GM18951 (cell line): ENCODE measurements at regions not wholly inside any gene's neighbourhood (a gene's known extent, or its start where the extent isn't known, plus 50 kb on each side); places are given as distances from the start of the nearest gene placed in this dataset.

Experiments used
- POLR2A ChIP-seq: IDR thresholded peaks from 4 replicates; pipeline ENCODE4 v1.6.1; 2011; ENCODE audit warnings: mild to moderate bottlenecking; ENCODE audit not compliant: insufficient read length, insufficient read depth; ENCODE audit errors: extremely low read depth
- in situ Hi-C: fragments of 300-500 bp; cut with MboI; formaldehyde crosslinking; loops from one replicate; pipeline ENCODE4 v1.12.0; 2022; ENCODE audit warnings: low sequenced_read_pairs, mixed read lengths, inconsistent platforms; ENCODE audit not compliant: unreplicated experiment

GRCh38 chr1:166470441-166470840 lies 303.6 kb upstream of the FAM78B start:
- in situ Hi-C loops = no loop called here
- TF ChIP-seq POLR2A = no peak

- TF ChIP-seq POLR2A = no peak
- in situ Hi-C loops = no loop called here
Observed at GRCh38 chr1:166471359-166471758, 304.6 kb upstream of the FAM78B start.

DNA sequence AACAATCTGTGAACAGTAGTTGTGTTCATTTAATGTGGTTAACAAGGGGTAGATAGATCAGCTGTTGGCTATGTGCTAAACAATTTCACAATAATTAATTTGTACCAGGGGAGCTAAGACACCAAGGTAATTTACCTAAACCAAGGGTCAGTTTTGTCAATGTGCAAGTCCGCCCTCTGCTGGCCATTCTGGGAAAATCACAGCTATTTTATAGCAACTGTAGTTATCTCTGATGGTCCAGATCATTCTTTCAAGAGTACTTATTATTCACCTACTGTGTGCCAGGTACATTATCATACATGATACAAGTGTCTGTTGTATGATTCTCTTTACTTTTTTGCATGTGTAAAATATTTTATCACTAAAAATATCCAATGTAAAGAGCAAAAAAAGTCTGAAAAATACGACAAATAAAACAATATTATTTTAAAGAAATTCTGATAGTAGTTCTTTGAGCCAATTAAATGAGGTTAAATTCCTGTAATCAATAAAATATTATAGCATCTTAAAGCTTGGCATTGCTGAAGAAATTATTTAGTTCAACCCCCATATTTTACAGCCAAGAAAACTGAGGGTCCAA lies 312.3 kb upstream of the FAM78B start:
- TF ChIP-seq POLR2A = no peak
- in situ Hi-C loops = loop anchor here (25.0 kb wide), 1 partner anchor 542 kb away; no protein-coding TSS in a partner anchor

- in situ Hi-C loops = loop anchor here (25.0 kb wide), 1 partner anchor 547 kb away; no protein-coding TSS in a partner anchor
- TF ChIP-seq POLR2A = no peak
Observed at GRCh38 chr1:166484471-166484870, 317.7 kb upstream of the FAM78B start.

GRCh38 chr1:166484871-166485270 lies 318.1 kb upstream of the FAM78B start:
- in situ Hi-C loops = loop anchor here (25.0 kb wide), 1 partner anchor 548 kb away; no protein-coding TSS in a partner anchor
- no peak for TF ChIP-seq POLR2A

GRCh38 chr1:166485620-166486019 lies 318.8 kb upstream of the FAM78B start:
- no peak for TF ChIP-seq POLR2A
- in situ Hi-C loops = loop anchor here (25.0 kb wide), 1 partner anchor 548 kb away; no protein-coding TSS in a partner anchor

GRCh38 chr1:166488327-166488726 lies 321.5 kb upstream of the FAM78B start:
- no peak for TF ChIP-seq POLR2A
- in situ Hi-C loops = loop anchor here (25.0 kb wide), 1 partner anchor 551 kb away; no protein-coding TSS in a partner anchor

DNA sequence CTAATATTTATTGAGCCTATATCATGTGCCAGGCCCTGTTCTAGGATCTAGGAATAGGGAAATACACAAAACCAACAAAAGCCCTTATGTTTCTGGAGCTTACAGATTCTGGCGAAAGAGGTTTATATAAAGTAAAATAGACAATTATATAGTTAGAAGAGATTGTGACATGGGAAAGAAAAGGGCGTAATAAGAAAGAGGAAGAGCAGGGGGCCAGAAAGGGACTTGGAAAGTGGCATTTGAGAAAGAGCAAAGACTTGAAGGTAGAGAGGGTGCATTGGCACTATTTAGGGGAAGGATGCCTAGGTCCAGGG lies 322.5 kb upstream of the FAM78B start:
- in situ Hi-C loops = loop anchor here (25.0 kb wide), 1 partner anchor 552 kb away; no protein-coding TSS in a partner anchor
- TF ChIP-seq POLR2A = no peak

DNA sequence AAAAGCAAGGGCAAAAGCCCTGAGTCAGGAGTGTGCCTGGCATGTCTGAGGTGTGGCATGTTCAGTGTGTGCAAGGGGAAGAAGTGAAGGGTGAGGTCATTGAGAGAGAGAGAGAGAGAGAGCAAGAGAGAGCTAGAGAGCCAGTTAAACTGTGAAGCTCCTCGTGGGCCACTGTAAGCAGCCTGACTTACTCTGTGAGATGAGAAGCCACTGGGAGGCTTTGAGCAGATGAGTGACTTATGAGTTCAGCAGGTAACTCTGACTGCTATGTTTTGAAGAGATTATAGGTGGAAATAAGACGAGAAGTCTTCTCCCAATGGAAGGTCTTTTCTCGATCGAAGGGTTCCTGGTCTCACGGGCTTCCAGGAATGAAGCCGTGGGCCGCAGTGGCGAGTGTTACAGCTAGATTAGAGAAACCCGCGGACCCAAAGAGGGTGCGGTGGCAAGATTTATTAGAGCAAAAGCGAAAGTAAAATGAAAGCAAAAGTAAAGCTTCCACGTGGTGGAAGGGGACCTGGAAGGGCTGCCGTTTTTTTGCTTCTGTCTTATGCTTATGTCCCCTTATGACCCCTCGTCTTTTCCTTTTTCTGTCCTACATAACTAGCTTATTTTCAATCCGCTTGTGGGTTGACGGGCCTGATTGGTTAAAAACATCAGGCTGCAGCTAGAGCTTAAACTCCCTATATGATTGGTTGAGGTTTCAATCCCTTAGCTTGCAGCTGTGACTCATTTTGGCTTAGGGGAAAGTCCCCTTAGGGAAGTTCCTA lies 323.1 kb upstream of the FAM78B start:
- in situ Hi-C loops = loop anchor here (25.0 kb wide), 1 partner anchor 553 kb away; no protein-coding TSS in a partner anchor
- TF ChIP-seq POLR2A = peak; percentile 44

GRCh38 chr1:166490437-166490991 lies 323.7 kb upstream of the FAM78B start:
- no peak for TF ChIP-seq POLR2A
- in situ Hi-C loops = loop anchor here (25.0 kb wide), 1 partner anchor 553 kb away; no protein-coding TSS in a partner anchor

DNA sequence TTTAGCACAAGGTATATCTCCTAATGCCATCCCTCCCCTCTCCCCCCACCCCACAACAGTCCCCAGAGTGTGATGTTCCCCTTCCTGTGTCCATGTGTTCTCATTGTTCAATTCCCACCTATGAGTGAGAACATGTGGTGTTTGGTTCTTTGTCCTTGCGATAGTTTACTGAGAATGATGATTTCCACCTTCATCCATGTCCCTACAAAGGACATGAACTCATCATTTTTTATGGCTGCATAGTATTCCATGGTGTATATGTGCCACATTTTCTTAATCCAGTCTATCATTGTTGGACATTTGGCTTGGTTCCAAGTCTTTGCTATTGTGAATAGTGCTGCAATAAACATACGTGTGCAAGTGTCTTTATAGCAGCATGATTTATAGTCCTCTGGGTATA lies 327.0 kb upstream of the FAM78B start:
- in situ Hi-C loops = loop anchor here (25.0 kb wide), 1 partner anchor 556 kb away; no protein-coding TSS in a partner anchor

GRCh38 chr1:166507347-166507746 lies 331.9 kb upstream of the POGK start:
- no peak for TF ChIP-seq POLR2A
- in situ Hi-C loops = no loop called here

- no peak for TF ChIP-seq POLR2A
- in situ Hi-C loops = no loop called here
Observed at GRCh38 chr1:166511761-166512160, 327.5 kb upstream of the POGK start.

- in situ Hi-C loops = no loop called here
- TF ChIP-seq POLR2A = no peak
Observed at GRCh38 chr1:166514067-166514466, 325.2 kb upstream of the POGK start.
